KMS-11 (cell line): ENCODE measurements at regions not wholly inside any gene's neighbourhood (a gene's known extent, or its start where the extent isn't known, plus 50 kb on each side); places are given as distances from the start of the nearest gene placed in this dataset.

ENCODE experiments used
- H2AFZ ChIP-seq: fragments of 200-600 bp; sonication (generic); 2 replicates; pipeline ENCODE4 v1.6.1; 2016; ENCODE audit warnings: antibody characterized with exemption, mixed run types, low read depth
- H3K27ac ChIP-seq: fragments of 200-600 bp; sonication (generic); 2 replicates; pipeline ENCODE4 v1.6.1; 2016; ENCODE audit warnings: mild to moderate bottlenecking, mixed run types
- H3K27me3 ChIP-seq: fragments of 200-600 bp; sonication (generic); 2 replicates; pipeline ENCODE4 v1.6.1; 2017; ENCODE audit warnings: mild to moderate bottlenecking, low read depth, mixed run types, moderate library complexity; ENCODE audit not compliant: insufficient read depth
- H3K36me3 ChIP-seq: fragments of 200-600 bp; sonication (generic); 2 replicates; pipeline ENCODE4 v1.6.1; 2017; ENCODE audit warnings: mild to moderate bottlenecking, mixed run types; ENCODE audit not compliant: insufficient read depth
- H3K4me1 ChIP-seq: fragments of 200-600 bp; sonication (generic); 2 replicates; pipeline ENCODE4 v1.6.1; 2016; ENCODE audit warnings: mild to moderate bottlenecking, low read depth, mixed run types; ENCODE audit not compliant: poor library complexity, severe bottlenecking
- H3K4me2 ChIP-seq: fragments of 200-600 bp; sonication (generic); 2 replicates; pipeline ENCODE4 v1.7.0; 2016; ENCODE audit warnings: mild to moderate bottlenecking, mixed run types
- H3K4me3 ChIP-seq: fragments of 200-600 bp; sonication (generic); IDR thresholded peaks from 2 replicates; pipeline ENCODE4 v1.6.1; 2017; ENCODE audit warnings: low read depth, low read length, mixed read lengths; ENCODE audit not compliant: insufficient read depth
- H3K79me2 ChIP-seq: fragments of 200-600 bp; sonication (generic); 2 replicates; pipeline ENCODE4 v1.6.1; 2016; ENCODE audit warnings: low read depth, mixed run types; ENCODE audit not compliant: insufficient read depth
- H3K9ac ChIP-seq: fragments of 200-600 bp; sonication (generic); 2 replicates; pipeline ENCODE4 v1.6.1; 2016; ENCODE audit warnings: mild to moderate bottlenecking, mixed run types
- H4K20me1 ChIP-seq: fragments of 200-600 bp; sonication (generic); 2 replicates; pipeline ENCODE4 v1.6.1; 2016; ENCODE audit warnings: mild to moderate bottlenecking, mixed run types; ENCODE audit not compliant: insufficient read depth
- TF ChIP-seq, protein P1 (sequence below): fragments of 200-600 bp; sonication (generic); conservative IDR thresholded peaks from 2 replicates; pipeline ENCODE4 v1.6.1; 2017; ENCODE audit warnings: low read depth, mild to moderate bottlenecking, antibody characterized with exemption, low read length, moderate library complexity, mixed read lengths

DNA sequence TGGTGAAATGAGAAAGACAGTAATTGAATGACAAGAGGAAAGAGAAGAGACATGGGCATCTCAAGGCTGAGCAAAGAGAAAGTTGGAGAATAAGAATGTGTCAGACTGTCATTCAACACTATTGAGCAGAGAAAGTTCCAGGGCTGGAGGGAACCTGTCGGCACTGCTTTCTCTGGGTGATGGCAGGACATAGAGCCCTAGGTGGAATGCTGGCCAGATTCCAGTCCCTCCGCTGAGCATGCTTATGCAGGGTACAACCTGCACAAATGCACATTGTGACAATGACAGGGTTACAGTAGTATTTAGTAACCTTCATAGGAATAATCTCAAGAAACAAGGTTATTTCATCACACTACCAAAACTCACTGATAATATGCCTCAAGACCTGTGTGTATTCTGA, 582.8 kb downstream of the ADCYAP1 start:
- H3K36me3 ChIP-seq, result no peaks in the 10 kb centered on the region
- H3K9ac ChIP-seq, result no peak overlapping the region
- no peak overlapping the region for H2AFZ ChIP-seq
- H3K4me1 ChIP-seq, result no peaks in the 10 kb centered on the region
- no peak overlapping the region for H3K4me2 ChIP-seq
- H3K27me3 ChIP-seq, result no peaks in the 10 kb centered on the region
- H3K4me3 ChIP-seq, result no peak overlapping the region
- no peaks in the 10 kb centered on the region for H3K79me2 ChIP-seq
- TF ChIP-seq, protein P1, sequence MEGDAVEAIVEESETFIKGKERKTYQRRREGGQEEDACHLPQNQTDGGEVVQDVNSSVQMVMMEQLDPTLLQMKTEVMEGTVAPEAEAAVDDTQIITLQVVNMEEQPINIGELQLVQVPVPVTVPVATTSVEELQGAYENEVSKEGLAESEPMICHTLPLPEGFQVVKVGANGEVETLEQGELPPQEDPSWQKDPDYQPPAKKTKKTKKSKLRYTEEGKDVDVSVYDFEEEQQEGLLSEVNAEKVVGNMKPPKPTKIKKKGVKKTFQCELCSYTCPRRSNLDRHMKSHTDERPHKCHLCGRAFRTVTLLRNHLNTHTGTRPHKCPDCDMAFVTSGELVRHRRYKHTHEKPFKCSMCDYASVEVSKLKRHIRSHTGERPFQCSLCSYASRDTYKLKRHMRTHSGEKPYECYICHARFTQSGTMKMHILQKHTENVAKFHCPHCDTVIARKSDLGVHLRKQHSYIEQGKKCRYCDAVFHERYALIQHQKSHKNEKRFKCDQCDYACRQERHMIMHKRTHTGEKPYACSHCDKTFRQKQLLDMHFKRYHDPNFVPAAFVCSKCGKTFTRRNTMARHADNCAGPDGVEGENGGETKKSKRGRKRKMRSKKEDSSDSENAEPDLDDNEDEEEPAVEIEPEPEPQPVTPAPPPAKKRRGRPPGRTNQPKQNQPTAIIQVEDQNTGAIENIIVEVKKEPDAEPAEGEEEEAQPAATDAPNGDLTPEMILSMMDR, result no peak
- H3K27ac ChIP-seq, result no peak overlapping the region
- no peaks in the 10 kb centered on the region for H4K20me1 ChIP-seq

DNA sequence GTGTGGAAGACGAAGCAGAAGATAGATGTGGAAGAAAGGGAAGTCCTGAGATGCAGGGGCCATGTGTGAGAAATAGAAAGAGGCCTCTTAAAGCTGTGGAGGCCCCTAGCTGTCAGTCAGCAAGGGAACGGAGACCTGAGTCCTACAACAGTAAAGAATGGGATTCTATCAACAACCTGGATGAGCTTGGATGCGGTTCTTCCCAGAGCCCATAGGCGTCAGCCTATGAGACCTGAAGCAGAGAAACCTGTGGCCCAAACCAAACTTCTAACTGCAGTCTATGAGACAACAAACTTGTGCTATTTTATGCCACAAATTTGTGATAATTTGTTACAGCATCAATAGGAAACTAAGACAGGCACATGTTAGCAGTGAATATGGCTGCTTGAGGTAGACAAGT, 583.7 kb downstream of the ADCYAP1 start:
- TF ChIP-seq, protein P1, result no peak
- H3K27ac ChIP-seq, result no peak overlapping the region
- no peak overlapping the region for H3K4me2 ChIP-seq
- H3K4me1 ChIP-seq, result no peaks in the 10 kb centered on the region
- H3K9ac ChIP-seq, result no peak overlapping the region
- no peak overlapping the region for H2AFZ ChIP-seq
- no peaks in the 10 kb centered on the region for H4K20me1 ChIP-seq
- no peaks in the 10 kb centered on the region for H3K36me3 ChIP-seq
- H3K27me3 ChIP-seq, result no peaks in the 10 kb centered on the region
- H3K4me3 ChIP-seq, result no peak overlapping the region
- H3K79me2 ChIP-seq, result no peaks in the 10 kb centered on the region

DNA sequence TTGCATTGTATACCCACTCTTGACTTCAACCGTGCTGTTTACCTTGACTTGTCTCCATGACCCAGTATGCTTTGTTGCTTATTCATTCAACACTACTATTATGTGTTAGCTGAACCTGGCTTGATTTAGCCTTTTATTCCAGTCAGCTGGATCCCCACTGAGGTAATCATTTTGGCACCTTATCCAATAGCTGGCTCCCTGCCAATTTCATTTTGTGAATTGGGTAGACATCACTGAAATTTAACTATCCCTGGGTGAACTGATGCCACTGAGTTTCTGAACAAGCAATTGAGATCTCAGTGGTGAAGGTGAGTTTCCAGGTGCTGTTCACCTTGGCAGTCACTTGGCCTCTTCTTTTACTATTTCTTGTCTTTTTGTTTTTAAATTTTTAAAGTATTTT, 584.3 kb downstream of the ADCYAP1 start:
- TF ChIP-seq, protein P1, result no peak
- Histone ChIP-seq H3K79me2 (no peaks in the 10 kb centered on the region), H3K4me2 (no peak overlapping the region), H4K20me1 (no peaks in the 10 kb centered on the region), H3K27ac (no peak overlapping the region), H3K4me1 (no peaks in the 10 kb centered on the region), H3K36me3 (no peaks in the 10 kb centered on the region), H3K4me3 (no peak overlapping the region), H3K9ac (no peak overlapping the region), H2AFZ (no peak overlapping the region), H3K27me3 (no peaks in the 10 kb centered on the region)

DNA sequence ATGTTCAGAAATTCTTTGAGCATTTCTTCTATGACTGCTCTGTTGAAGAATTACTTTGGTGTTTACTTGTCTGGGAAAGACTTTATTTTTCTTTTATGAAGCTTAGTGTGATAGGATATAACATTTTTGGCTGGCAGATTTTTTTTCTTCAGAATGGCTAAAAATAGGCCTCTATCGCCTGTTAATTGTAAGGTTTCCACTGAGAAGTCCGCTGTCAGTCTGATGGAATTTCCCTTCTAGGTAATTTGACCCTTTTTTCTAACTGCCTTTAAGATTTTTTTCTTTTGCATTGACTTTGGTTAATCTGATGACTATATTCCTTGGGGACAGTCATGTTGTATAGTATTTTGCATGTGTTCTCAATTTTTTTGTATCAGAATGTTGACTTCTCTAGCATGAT, 590.7 kb downstream of the ADCYAP1 start:
- H3K79me2 ChIP-seq, result no peaks in the 10 kb centered on the region
- no peak overlapping the region for H2AFZ ChIP-seq
- H3K36me3 ChIP-seq, result no peaks in the 10 kb centered on the region
- H3K27me3 ChIP-seq, result no peaks in the 10 kb centered on the region
- H3K27ac ChIP-seq, result no peak overlapping the region
- H3K4me1 ChIP-seq, result no peaks in the 10 kb centered on the region
- no peak overlapping the region for H3K4me2 ChIP-seq
- no peaks in the 10 kb centered on the region for H4K20me1 ChIP-seq
- TF ChIP-seq, protein P1, result no peak
- H3K4me3 ChIP-seq, result no peak overlapping the region
- no peak overlapping the region for H3K9ac ChIP-seq

DNA sequence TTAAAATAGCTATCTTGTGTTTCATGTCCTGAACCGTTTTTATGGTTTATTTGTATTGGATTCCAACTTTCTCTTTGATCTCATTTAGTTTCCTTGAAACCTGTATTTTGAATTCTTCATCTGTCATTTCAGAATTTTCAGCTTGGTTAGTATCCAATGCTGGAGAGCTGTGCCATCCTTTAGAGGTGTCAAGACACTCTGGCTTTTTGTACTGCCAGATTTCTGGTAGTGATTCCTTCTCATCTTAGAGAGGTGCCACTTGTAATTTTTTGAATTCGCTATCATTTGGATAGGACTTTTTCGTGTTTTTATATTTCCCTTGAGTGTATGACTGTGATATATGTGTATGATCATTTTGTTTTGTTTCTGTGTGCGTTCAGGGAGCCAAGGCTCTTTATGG, 591.4 kb downstream of the ADCYAP1 start:
- H2AFZ ChIP-seq, result no peak overlapping the region
- no peak overlapping the region for H3K9ac ChIP-seq
- TF ChIP-seq, protein P1, result no peak
- H3K4me2 ChIP-seq, result no peak overlapping the region
- no peak overlapping the region for H3K27ac ChIP-seq
- H3K4me1 ChIP-seq, result no peaks in the 10 kb centered on the region
- no peaks in the 10 kb centered on the region for H3K27me3 ChIP-seq
- H3K36me3 ChIP-seq, result no peaks in the 10 kb centered on the region
- no peak overlapping the region for H3K4me3 ChIP-seq
- no peaks in the 10 kb centered on the region for H4K20me1 ChIP-seq
- H3K79me2 ChIP-seq, result no peaks in the 10 kb centered on the region
